Glomerular endothelial cell (primary cell): ENCODE measurements at regions not wholly inside any gene's neighbourhood (a gene's known extent, or its start where the extent isn't known, plus 50 kb on each side); places are given as distances from the start of the nearest gene placed in this dataset.

Source experiments
- DNase-seq: peaks from one replicate; pipeline ENCODE4 v3.0.0-alpha.2; 2011; ENCODE audit warnings: low read depth, low spot score; ENCODE audit errors: extremely low read depth

- no peak for DNase-seq
These were observed 429.3 kb upstream of the NBEA start for GRCh38 chr13:34512817-34513216.

GRCh38 chr13:34513526-34513925 lies 428.5 kb upstream of the NBEA start:
- DNase-seq, result no peak

GRCh38 chr13:34515201-34515600 lies 426.9 kb upstream of the NBEA start:
- DNase-seq, result no peak

GRCh38 chr13:34521171-34521570 lies 420.9 kb upstream of the NBEA start:
- no peak for DNase-seq

- DNase-seq, result no peak
These were observed 419.3 kb upstream of the NBEA start for GRCh38 chr13:34522808-34523207.

GRCh38 chr13:34523406-34523805 lies 418.7 kb upstream of the NBEA start:
- no peak for DNase-seq

- no peak for DNase-seq
These were observed 408.1 kb upstream of the NBEA start for GRCh38 chr13:34533941-34534340.

GRCh38 chr13:34542321-34542720 lies 399.7 kb upstream of the NBEA start:
- no peak for DNase-seq

- DNase-seq, result no peak
These were observed 398.2 kb upstream of the NBEA start for GRCh38 chr13:34543836-34544235.

GRCh38 chr13:34545461-34545860 lies 396.6 kb upstream of the NBEA start:
- DNase-seq, result no peak

- DNase-seq, result no peak
These were observed 395.5 kb upstream of the NBEA start for GRCh38 chr13:34546344-34547250.

- no peak for DNase-seq
These were observed 394.1 kb upstream of the NBEA start for GRCh38 chr13:34547929-34548328.

GRCh38 chr13:34553376-34553775 lies 388.7 kb upstream of the NBEA start:
- no peak for DNase-seq

GRCh38 chr13:34555988-34556387 lies 386.1 kb upstream of the NBEA start:
- no peak for DNase-seq

- no peak for DNase-seq
These were observed 381.0 kb upstream of the NBEA start for GRCh38 chr13:34561033-34561432.

- no peak for DNase-seq
These were observed 374.5 kb upstream of the NBEA start for GRCh38 chr13:34567597-34567996.

- DNase-seq, result no peak
These were observed 371.2 kb upstream of the NBEA start for GRCh38 chr13:34570698-34571353.

- DNase-seq, result no peak
These were observed 370.4 kb upstream of the NBEA start for GRCh38 chr13:34571716-34572115.

GRCh38 chr13:34577051-34577450 lies 365.0 kb upstream of the NBEA start:
- no peak for DNase-seq

GRCh38 chr13:34578471-34578870 lies 363.6 kb upstream of the NBEA start:
- DNase-seq, result no peak

- no peak for DNase-seq
These were observed 363.2 kb upstream of the NBEA start for GRCh38 chr13:34578917-34579316.

- DNase-seq, result no peak
These were observed 358.9 kb upstream of the NBEA start for GRCh38 chr13:34583181-34583580.
